ENCODE measurements at regions not wholly inside any gene's neighbourhood (a gene's known extent, or its start where the extent isn't known, plus 50 kb on each side); places are given as distances from the start of the nearest gene placed in this dataset.

- TF ChIP-seq EZH2 (IDR thresholded peaks at IDR 0.05; ENCODE audit: low read length, missing control alignments) (no peak), CTCF (conservative IDR thresholded peaks at IDR 0.05 in 1 of 2, IDR thresholded peaks at IDR 0.05 in 1 of 2; ENCODE audit: low read depth in 1 of 2, low read length in 2 of 2) (no peak)
Observed at GRCh38 chr10:85138046-85138445, 809.7 kb downstream of the CCSER2 start.

All from fibroblast of lung (primary cell).